ENCODE measurements at regions not wholly inside any gene's neighbourhood (a gene's known extent, or its start where the extent isn't known, plus 50 kb on each side); places are given as distances from the start of the nearest gene placed in this dataset.
A peak's percentile ranks its signal among the peaks of the same experiment; 100 is the strongest.
"Not testable (repeated sequence)": the region's sequence is repeated elsewhere in the genome, so short reads cannot be mapped to it uniquely, and the experiment has no call there.

DNA sequence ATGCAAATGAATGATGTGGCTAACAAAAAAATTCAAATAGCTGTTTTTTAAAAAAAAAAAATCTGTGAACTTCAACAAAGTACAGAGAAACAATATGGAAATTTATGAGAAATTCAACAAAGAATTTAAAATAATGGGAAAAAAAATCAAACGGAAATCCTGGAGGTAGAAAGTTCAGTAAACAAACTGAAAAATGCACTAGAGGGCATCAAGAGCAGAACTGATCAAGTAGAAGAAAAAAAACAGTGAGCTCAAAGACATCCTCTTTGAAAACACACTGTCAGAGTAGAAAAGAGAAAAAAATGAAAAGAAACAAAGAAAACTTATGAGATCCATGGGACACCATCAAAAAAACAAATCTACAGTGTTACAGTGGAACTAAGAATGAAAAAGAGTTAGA is 2191.1 kb upstream of the DEFB115 start:
- H3K9me3 ChIP-seq (ENCODE audit: control insufficient read depth, insufficient read depth, low read depth, low read length); H2AFZ ChIP-seq (ENCODE audit: low read length); DNase-seq (ENCODE audit: low read depth in 2 of 2); H3K9ac ChIP-seq (ENCODE audit: insufficient read depth, low read length); H3K79me2 ChIP-seq (ENCODE audit: control insufficient read depth, insufficient read depth, low read length); H3K4me2 ChIP-seq (ENCODE audit: extremely low read depth, insufficient read depth, low read length); H3K4me1 ChIP-seq (ENCODE audit: control insufficient read depth, extremely low read depth, insufficient read depth, low read length); H3K4me3 ChIP-seq (replicated peaks in 1 of 4; ENCODE audit: control extremely low read depth in 1 of 4, insufficient read depth in 1 of 4, low read depth in 3 of 4, low read length in 4 of 4); H3K27me3 ChIP-seq (ENCODE audit: control insufficient read depth, insufficient read depth, low read length); H3K36me3 ChIP-seq (ENCODE audit: control insufficient read depth, insufficient read depth, low read length); H4K20me1 ChIP-seq (ENCODE audit: control insufficient read depth, extremely low read depth, insufficient read depth, low read length); H3K27ac ChIP-seq (ENCODE audit: insufficient read depth, low read length): not testable (repeated sequence)

DNA sequence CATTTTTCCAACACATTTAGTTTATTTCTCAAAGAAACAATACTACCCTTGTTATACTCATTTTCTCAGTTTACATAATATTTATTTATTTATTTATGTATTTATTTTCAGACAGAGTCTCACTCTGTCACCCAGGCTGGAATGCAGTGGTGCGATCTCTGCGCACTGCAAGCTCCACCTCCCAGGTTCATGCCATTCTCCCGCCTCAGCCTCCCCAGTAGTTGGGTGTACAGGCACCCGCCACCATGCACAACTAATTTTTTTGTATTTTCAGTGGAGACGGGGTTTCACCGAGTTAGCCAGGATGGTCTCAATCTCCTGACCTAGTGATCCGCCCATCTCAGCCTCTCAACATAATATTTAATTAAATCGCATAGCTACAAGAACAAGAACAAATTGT is 2183.8 kb upstream of the DEFB115 start:
- not testable (repeated sequence) for DNase-seq (ENCODE audit: low read depth in 2 of 2); H3K27me3 ChIP-seq (ENCODE audit: control insufficient read depth, insufficient read depth, low read length); H3K27ac ChIP-seq (ENCODE audit: insufficient read depth, low read length); H4K20me1 ChIP-seq (ENCODE audit: control insufficient read depth, extremely low read depth, insufficient read depth, low read length); H3K79me2 ChIP-seq (ENCODE audit: control insufficient read depth, insufficient read depth, low read length); H3K9me3 ChIP-seq (ENCODE audit: control insufficient read depth, insufficient read depth, low read depth, low read length); H2AFZ ChIP-seq (ENCODE audit: low read length); H3K9ac ChIP-seq (ENCODE audit: insufficient read depth, low read length); H3K4me2 ChIP-seq (ENCODE audit: extremely low read depth, insufficient read depth, low read length); H3K4me3 ChIP-seq (replicated peaks in 1 of 4; ENCODE audit: control extremely low read depth in 1 of 4, insufficient read depth in 1 of 4, low read depth in 3 of 4, low read length in 4 of 4); H3K36me3 ChIP-seq (ENCODE audit: control insufficient read depth, insufficient read depth, low read length); H3K4me1 ChIP-seq (ENCODE audit: control insufficient read depth, extremely low read depth, insufficient read depth, low read length)

DNA sequence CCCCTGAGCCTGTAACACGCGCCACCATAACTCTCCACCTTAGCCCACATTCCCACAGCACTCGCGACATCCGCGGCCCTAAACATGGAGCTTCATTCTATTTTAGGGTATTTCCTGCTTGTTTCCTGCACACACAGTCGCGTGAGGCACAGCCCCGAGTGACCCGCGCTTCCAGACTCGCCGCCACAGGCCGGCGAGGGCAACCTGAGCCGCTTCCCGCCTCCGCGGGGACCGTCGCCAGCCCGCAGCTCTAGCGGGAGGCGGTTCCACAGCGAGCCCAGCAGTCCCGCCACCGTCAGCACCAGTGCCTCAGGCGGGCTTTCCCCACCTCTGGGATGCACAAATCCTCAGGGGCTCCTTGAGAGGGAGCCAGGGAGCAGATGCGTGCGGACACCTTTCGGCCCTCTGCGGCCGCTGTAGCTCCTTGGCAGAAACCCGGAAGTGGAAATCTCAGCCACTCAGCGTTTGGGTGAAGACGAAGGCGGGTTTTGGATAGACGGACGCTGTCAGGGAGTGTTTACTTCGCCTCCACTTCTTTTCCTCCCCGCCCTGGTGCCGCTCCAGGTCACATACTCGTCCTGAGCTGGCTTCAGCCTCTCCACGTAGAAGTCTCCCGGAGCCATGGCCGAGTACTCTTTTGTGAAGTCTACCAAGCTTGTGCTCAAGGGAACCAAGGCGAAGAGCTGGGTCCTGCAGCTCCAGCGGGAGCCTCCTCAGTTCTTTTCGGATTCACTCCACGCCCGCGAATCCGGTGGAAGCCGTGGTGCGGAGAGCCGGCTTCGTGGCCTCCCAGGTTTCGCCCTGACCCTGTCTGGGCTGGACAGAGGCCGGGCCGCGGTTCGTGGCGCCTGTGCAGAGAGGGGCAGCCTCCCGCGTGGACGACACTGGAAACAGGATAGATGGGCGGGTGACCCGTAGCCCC is 2177.4 kb upstream of the DEFB115 start:
- peak; percentile 9 to 64 for DNase-seq (ENCODE audit: low read depth in 2 of 2)

DNA sequence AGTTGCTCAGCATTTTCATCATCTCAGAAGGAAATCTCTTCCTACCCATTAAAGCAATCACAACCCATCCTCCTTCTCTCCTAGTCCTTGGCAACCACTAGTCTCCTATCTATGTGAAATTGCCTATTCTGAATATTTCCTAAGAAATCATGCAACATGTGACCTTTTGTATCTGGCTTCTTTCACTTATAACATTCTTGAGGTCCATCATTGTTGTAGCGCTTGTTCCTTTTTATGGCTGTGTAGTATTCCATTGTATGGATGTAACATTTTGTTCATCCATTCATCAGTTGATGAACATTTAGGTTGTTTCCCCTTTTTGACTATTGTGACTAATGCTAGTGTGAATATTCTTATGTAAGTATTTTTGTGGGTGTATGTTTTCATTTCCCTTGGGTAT is 2175.8 kb upstream of the DEFB115 start:
- DNase-seq (ENCODE audit: low read depth in 2 of 2); H3K4me2 ChIP-seq (ENCODE audit: extremely low read depth, insufficient read depth, low read length); H4K20me1 ChIP-seq (ENCODE audit: control insufficient read depth, extremely low read depth, insufficient read depth, low read length): not testable (repeated sequence)

More for the DNA sequence above, 2177.4 kb upstream of the DEFB115 start:
- no peak overlapping the region for H3K27ac ChIP-seq (ENCODE audit: insufficient read depth, low read length)
- TF ChIP-seq, protein P1, sequence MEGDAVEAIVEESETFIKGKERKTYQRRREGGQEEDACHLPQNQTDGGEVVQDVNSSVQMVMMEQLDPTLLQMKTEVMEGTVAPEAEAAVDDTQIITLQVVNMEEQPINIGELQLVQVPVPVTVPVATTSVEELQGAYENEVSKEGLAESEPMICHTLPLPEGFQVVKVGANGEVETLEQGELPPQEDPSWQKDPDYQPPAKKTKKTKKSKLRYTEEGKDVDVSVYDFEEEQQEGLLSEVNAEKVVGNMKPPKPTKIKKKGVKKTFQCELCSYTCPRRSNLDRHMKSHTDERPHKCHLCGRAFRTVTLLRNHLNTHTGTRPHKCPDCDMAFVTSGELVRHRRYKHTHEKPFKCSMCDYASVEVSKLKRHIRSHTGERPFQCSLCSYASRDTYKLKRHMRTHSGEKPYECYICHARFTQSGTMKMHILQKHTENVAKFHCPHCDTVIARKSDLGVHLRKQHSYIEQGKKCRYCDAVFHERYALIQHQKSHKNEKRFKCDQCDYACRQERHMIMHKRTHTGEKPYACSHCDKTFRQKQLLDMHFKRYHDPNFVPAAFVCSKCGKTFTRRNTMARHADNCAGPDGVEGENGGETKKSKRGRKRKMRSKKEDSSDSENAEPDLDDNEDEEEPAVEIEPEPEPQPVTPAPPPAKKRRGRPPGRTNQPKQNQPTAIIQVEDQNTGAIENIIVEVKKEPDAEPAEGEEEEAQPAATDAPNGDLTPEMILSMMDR (conservative IDR thresholded peaks at IDR 0.05 in 1 of 2, IDR thresholded peaks at IDR 0.05 in 1 of 2; ENCODE audit: low read depth in 1 of 2, low read length in 2 of 2), result peak in 1 of 2 donors; percentile 17
- no peak for TF ChIP-seq EZH2 (IDR thresholded peaks at IDR 0.05; ENCODE audit: low read length, missing control alignments)
- H3K27me3 ChIP-seq (ENCODE audit: control insufficient read depth, insufficient read depth, low read length), result no peaks in the 10 kb centered on the region
- peak overlapping the region; percentile 50 for H3K9ac ChIP-seq (ENCODE audit: insufficient read depth, low read length)
- H3K4me2 ChIP-seq (ENCODE audit: extremely low read depth, insufficient read depth, low read length), result no peak overlapping the region
- H2AFZ ChIP-seq (ENCODE audit: low read length), result peak overlapping the region; percentile 53
- no peaks in the 10 kb centered on the region for H4K20me1 ChIP-seq (ENCODE audit: control insufficient read depth, extremely low read depth, insufficient read depth, low read length)
- H3K36me3 ChIP-seq (ENCODE audit: control insufficient read depth, insufficient read depth, low read length), result no peaks in the 10 kb centered on the region
- H3K79me2 ChIP-seq (ENCODE audit: control insufficient read depth, insufficient read depth, low read length), result no peaks in the 10 kb centered on the region
- no peaks in the 10 kb centered on the region for H3K9me3 ChIP-seq (ENCODE audit: control insufficient read depth, insufficient read depth, low read depth, low read length)
- H3K4me3 ChIP-seq (replicated peaks in 1 of 4; ENCODE audit: control extremely low read depth in 1 of 4, insufficient read depth in 1 of 4, low read depth in 3 of 4, low read length in 4 of 4), result peak overlapping the region in 3 of 4 experiments; percentile 35 to 74 (median 55)
- no peaks in the 10 kb centered on the region for H3K4me1 ChIP-seq (ENCODE audit: control insufficient read depth, extremely low read depth, insufficient read depth, low read length)

More for the DNA sequence above, 2175.8 kb upstream of the DEFB115 start:
- not testable (repeated sequence) for H3K79me2 ChIP-seq (ENCODE audit: control insufficient read depth, insufficient read depth, low read length); H3K9ac ChIP-seq (ENCODE audit: insufficient read depth, low read length); H3K4me3 ChIP-seq (replicated peaks in 1 of 4; ENCODE audit: control extremely low read depth in 1 of 4, insufficient read depth in 1 of 4, low read depth in 3 of 4, low read length in 4 of 4); H3K27me3 ChIP-seq (ENCODE audit: control insufficient read depth, insufficient read depth, low read length); H2AFZ ChIP-seq (ENCODE audit: low read length); H3K27ac ChIP-seq (ENCODE audit: insufficient read depth, low read length); H3K9me3 ChIP-seq (ENCODE audit: control insufficient read depth, insufficient read depth, low read depth, low read length); H3K36me3 ChIP-seq (ENCODE audit: control insufficient read depth, insufficient read depth, low read length); H3K4me1 ChIP-seq (ENCODE audit: control insufficient read depth, extremely low read depth, insufficient read depth, low read length)
